IMR-90 (cell line): ENCODE measurements at regions not wholly inside any gene's neighbourhood (a gene's known extent, or its start where the extent isn't known, plus 50 kb on each side); places are given as distances from the start of the nearest gene placed in this dataset.

Experiments
- CEBPB ChIP-seq: IDR thresholded peaks from 2 replicates; pipeline ENCODE4 v1.6.1; 2012; ENCODE audit warnings: low read depth, low read length, improper control_type of control experiment
- CHD1 ChIP-seq: IDR thresholded peaks from 2 replicates; pipeline ENCODE4 v1.6.1; 2012; ENCODE audit warnings: low read depth, low read length, improper control_type of control experiment
- ELK1 ChIP-seq: fragments of 150-350 bp; IDR thresholded peaks from 2 replicates; pipeline ENCODE4 v1.6.1; 2016; ENCODE audit warnings: low read depth, mild to moderate bottlenecking, low read length, moderate library complexity, borderline replicate concordance
- FOS ChIP-seq: fragments of 150-350 bp; IDR thresholded peaks from 2 replicates; pipeline ENCODE4 v1.6.1; 2016; ENCODE audit warnings: low read depth, low read length
- MAFK ChIP-seq: IDR thresholded peaks from 2 replicates; pipeline ENCODE4 v1.6.1; 2012; ENCODE audit warnings: low read depth, low read length, improper control_type of control experiment
- POLR2A ChIP-seq: IDR thresholded peaks from 2 replicates; pipeline ENCODE4 v1.6.1; 2012; ENCODE audit warnings: mild to moderate bottlenecking, low read depth, low read length
- RAD21 ChIP-seq: IDR thresholded peaks from 2 replicates; pipeline ENCODE4 v1.6.1; 2012; ENCODE audit warnings: low read length, improper control_type of control experiment
- RCOR1 ChIP-seq: IDR thresholded peaks from 2 replicates; pipeline ENCODE4 v1.6.1; 2012; ENCODE audit warnings: mild to moderate bottlenecking, low read length, improper control_type of control experiment; ENCODE audit not compliant: insufficient replicate concordance
- SMC3 ChIP-seq: fragments of 150-350 bp; IDR thresholded peaks from 2 replicates; pipeline ENCODE4 v1.6.1; 2016; ENCODE audit warnings: low read depth, mild to moderate bottlenecking, antibody characterized with exemption, low read length, moderate library complexity
- USF2 ChIP-seq: fragments of 150-350 bp; IDR thresholded peaks from 2 replicates; pipeline ENCODE4 v1.6.1; 2017; ENCODE audit warnings: mild to moderate bottlenecking, antibody characterized with exemption, low read length, low read depth
- TF ChIP-seq, protein P1 (sequence below): conservative IDR thresholded peaks from 2 replicates; pipeline ENCODE4 v1.5.1; 2012; ENCODE audit warnings: mild to moderate bottlenecking, low read depth, low read length, improper control_type of control experiment

GRCh38 chr3:106860182-106860581 lies 517.1 kb upstream of the CCDC54 start:
- TF ChIP-seq, protein P1, sequence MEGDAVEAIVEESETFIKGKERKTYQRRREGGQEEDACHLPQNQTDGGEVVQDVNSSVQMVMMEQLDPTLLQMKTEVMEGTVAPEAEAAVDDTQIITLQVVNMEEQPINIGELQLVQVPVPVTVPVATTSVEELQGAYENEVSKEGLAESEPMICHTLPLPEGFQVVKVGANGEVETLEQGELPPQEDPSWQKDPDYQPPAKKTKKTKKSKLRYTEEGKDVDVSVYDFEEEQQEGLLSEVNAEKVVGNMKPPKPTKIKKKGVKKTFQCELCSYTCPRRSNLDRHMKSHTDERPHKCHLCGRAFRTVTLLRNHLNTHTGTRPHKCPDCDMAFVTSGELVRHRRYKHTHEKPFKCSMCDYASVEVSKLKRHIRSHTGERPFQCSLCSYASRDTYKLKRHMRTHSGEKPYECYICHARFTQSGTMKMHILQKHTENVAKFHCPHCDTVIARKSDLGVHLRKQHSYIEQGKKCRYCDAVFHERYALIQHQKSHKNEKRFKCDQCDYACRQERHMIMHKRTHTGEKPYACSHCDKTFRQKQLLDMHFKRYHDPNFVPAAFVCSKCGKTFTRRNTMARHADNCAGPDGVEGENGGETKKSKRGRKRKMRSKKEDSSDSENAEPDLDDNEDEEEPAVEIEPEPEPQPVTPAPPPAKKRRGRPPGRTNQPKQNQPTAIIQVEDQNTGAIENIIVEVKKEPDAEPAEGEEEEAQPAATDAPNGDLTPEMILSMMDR = no peak
- no peak for TF ChIP-seq POLR2A
- TF ChIP-seq USF2 = no peak
- TF ChIP-seq ELK1 = no peak
- no peak for TF ChIP-seq CEBPB
- no peak for TF ChIP-seq MAFK
- TF ChIP-seq RCOR1 = no peak
- no peak for TF ChIP-seq FOS
- TF ChIP-seq SMC3 = no peak
- no peak for TF ChIP-seq RAD21
- TF ChIP-seq CHD1 = no peak
